Pons (tissue), 1 donor: ENCODE measurements at regions not wholly inside any gene's neighbourhood (a gene's known extent, or its start where the extent isn't known, plus 50 kb on each side); places are given as distances from the start of the nearest gene placed in this dataset.
"Not testable (repeated sequence)": the region's sequence is repeated elsewhere in the genome, so short reads cannot be mapped to it uniquely, and the experiment has no call there.

Experiments used
- DNase-seq: peaks from one replicate; pipeline ENCODE4 v3.0.0-alpha.2; 2016; ENCODE audit warnings: low spot score

GRCh38 chr4:130008461-130008860, 912.5 kb downstream of the C4orf33 start:
- DNase-seq = no peak

GRCh38 chr4:130012806-130013205, 916.9 kb downstream of the C4orf33 start:
- not testable (repeated sequence) for DNase-seq

GRCh38 chr4:130021706-130022105, 925.8 kb downstream of the C4orf33 start:
- DNase-seq = no peak

GRCh38 chr4:130023088-130023487, 927.1 kb downstream of the C4orf33 start:
- DNase-seq = no peak

- DNase-seq = no peak
These were observed 929.7 kb downstream of the C4orf33 start for GRCh38 chr4:130025701-130026100.

GRCh38 chr4:130026185-130026584, 930.2 kb downstream of the C4orf33 start:
- DNase-seq = no peak

- DNase-seq = no peak
These were observed 932.0 kb downstream of the C4orf33 start for GRCh38 chr4:130027973-130028372.

- DNase-seq = peak; percentile 59
These were observed 932.6 kb downstream of the C4orf33 start for GRCh38 chr4:130028552-130028951.

DNA sequence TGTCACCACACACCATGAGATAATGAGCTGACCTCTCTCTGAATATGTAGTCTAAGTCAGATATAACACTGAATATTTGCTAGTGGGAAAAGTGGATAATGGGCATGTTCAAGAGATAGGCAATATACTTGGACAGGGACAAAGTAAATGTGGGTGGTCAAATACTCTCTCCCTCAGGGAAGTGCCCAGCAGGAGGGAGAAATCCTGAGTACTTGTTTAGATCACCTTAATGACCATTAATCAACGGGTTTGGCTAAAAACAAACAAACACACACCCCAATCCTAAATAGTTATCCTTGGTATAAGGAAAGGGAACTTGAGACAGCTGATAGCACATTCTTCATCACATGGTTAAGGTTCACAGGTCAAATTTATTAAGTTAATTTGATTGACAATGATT, 933.5 kb downstream of the C4orf33 start:
- no peak for DNase-seq

GRCh38 chr4:130031858-130032257, 935.9 kb downstream of the C4orf33 start:
- DNase-seq = no peak

DNA sequence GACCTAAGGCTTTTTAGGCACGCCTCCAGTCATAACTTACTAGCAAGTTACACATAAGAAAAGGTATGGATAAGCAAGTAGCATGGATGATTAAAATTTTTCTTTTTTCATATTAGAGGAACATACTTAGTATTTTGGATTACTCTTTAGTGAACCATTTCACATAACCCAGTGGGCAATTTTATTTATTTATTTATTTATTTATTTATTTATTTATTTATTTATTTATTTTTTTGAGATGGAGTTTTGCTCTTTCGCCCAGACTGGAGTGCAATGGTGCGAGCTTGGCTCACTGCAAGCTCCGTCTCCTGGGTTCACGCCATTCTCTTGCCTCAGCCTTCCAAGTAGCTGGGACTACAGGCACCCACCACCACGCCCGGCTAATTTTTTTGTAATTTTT, 937.7 kb downstream of the C4orf33 start:
- DNase-seq = not testable (repeated sequence)

- no peak for DNase-seq
These were observed 938.9 kb downstream of the C4orf33 start for GRCh38 chr4:130034876-130035275.

DNA sequence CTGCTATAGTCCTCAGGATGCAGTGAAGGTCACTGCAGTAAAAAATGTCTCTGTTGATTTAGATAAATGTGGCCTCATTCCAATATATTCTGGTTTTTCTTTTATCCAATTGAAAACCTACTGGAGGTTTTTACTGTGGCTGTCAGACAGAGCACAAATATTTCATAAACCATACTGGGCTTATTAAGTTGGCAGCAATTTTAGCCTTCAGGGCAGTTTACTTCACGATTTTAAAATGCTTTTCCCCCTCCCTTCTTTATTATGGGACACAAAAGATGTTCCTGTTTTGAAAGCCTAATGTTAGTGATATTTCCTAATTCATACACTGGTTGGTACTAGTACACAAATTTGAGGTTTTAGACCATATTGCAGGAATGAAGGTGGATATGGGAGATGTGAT, 939.4 kb downstream of the C4orf33 start:
- DNase-seq = no peak

DNA sequence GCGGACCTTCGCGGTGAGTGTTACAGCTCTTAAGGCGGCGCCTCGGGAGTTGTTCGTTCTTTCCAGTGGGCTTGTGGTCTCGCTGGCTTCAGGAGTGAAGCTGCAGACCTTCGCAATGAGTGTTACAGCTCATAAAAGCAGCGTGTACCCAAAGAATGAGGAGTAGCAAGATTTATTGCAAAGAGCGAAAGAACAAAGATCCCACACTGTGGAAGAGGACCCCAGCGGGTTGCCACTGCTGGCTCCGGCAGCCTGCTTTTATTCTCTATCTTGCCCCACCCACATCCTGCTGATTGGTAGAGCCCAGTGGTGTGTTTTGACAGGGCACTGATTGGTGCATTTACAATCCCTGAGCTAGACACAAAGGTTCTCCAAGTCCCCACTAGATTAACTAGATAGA, 941.9 kb downstream of the C4orf33 start:
- DNase-seq = not testable (repeated sequence)

DNA sequence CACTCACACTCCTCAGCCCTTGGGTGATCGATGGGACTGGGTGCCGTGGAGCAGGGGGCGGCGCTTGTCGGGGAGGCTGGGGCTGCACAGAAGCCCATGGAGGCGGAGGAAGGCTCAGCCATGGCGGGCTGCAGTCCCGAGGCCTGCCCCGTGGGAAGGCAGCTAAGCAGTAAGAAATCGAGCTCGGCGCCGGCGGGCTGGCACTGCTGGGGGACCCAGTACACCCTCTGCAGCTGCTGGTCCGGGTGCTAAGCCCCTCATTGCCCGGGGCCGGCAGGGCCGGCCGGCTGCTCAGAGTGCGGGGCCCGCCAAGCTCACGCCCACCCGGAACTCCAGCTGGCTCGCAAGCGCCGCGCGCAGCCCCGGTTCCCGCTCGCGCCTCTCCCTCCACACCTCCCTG, 942.6 kb downstream of the C4orf33 start:
- DNase-seq = not testable (repeated sequence)

DNA sequence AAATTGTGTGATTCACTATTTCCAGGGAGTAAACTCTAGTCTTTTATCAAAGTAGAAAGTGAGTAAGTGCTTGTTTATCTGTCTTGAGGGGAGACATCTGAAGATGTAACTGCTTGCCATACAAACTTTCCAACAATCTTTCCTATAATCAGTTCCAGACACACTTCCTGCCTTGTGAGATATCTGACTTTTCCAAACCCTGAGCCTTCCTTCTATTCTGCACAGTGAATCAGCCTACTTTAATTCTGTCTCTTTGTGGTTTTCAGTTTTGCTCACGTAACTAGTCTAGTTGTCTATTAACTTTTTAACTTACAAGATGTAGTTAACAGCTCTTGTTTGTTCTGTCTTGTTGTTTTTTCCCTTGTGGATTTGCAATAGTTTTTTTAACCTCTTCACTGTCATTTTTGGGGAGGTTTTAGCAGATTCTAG, 947.8 kb downstream of the C4orf33 start:
- no peak for DNase-seq

GRCh38 chr4:130044788-130045531, 949.0 kb downstream of the C4orf33 start:
- no peak for DNase-seq

DNA sequence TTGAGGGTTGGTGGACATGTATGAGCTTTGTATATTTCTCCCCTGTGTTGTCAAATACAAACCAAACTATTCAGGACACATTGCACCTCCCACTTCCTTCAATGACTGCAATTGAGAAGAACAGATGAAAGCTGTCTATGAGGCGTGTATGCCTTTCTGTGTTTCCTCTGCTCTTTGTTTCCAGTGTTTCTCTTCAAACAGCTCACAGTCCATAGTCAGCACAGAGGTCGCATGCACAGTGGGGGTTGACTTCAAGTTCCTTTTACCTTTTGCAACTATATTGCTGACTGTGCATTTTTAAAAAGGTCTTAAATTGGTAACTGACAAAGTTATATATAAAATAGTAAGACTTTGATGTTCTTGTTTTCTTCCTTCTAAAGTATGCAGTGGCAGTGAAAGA, 957.8 kb downstream of the C4orf33 start:
- no peak for DNase-seq

- no peak for DNase-seq
These were observed 959.0 kb downstream of the C4orf33 start for GRCh38 chr4:130054908-130055307.

DNA sequence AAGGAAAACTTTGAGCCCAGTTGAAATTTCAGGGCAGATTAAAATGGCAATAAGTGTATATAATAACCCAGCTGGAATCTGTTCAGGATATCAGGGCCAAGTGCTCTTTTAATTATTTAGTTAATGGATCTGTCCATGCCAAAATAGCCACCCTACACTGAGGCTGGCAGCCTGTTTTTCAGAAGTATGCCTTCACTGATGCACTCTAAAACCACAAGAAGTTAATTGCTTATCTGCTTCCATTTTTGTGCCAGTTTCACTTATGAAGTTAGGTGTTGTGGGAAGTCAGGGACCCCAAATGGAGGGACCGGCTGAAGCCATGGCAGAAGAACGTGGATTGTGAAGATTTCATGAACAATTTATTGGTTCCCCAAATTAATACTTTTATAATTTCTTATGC, 960.3 kb downstream of the C4orf33 start:
- no peak for DNase-seq

DNA sequence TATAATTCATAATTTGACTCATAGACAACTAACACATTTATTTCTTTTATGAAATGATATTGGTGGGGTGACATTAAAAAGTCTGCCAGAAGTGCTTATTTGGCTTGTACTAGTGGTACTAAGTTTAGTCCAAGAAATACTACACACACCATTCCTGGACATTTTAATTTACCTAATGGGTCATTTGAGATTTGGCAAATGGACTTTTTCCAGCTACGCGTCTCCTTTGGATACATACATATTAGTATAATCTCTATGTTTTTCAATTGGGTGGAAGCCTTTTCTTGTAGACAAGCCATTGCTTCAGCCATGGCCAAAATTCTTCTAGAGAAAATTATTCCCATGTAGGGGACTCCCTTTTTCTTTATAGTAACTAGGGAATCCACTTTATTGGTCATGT, 968.5 kb downstream of the C4orf33 start:
- DNase-seq = no peak

DNA sequence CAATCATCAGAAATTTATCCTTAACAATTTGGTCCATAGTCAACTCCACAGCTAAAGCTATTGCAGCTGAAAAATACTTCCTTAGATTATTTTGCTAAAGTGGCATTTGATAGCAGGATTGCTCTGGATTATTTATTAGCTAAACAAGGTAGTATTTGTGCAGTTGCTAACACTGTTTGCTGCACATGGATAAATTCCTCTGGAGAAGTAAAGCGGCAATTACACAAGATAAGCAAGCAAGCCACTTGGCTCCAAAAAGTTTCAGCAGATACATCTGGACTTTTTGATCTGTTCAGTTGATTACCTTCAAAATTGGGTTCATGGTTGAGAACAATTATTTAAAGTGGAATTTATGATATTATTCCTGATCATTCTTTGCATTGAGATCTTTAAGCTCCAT, 971.5 kb downstream of the C4orf33 start:
- no peak for DNase-seq

DNA sequence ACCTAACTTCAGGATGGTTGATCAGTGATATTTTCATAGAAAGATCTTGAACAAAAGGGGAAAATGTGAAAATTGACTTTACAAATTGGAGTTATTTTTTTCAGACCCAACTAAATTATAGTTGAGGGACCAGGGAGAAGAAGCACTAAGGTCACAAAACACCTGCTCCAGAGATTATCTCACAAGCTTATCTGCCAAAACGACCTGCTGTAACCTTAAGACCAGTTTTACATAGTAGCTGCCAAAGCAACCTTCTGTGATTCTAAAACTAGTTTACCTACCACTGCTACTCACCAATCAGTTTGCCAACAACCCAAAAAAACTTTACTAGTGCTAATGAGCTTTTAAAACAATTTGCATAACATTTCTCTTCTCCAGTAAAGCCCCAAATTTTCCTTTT, 972.1 kb downstream of the C4orf33 start:
- DNase-seq = no peak

DNA sequence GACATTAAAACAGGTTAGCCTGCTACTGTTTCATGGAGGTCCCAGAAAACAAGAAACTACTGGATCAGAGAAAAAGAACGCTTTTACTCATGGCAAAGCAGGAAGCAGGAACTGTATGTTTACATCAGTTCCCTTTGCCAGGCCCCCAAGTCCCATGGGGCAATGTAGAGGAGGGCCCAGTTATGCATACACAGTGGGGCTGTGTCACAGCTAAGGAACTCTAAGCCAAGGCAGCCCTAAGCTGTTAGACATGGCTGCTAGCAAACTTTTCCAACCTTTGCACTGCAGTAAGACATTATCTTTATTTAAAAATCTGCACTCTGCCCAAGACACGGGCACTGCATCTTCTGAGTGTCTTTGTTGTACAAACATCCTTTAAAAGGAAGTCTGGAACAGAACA, 975.8 kb downstream of the C4orf33 start:
- DNase-seq = no peak
